DMS53 (cell line): ENCODE measurements at regions not wholly inside any gene's neighbourhood (a gene's known extent, or its start where the extent isn't known, plus 50 kb on each side); places are given as distances from the start of the nearest gene placed in this dataset.
A peak's percentile ranks its signal among the peaks of the same experiment; 100 is the strongest.

ENCODE experiments used
- DNase-seq: peaks from one replicate; lab custom pipeline; 2025; lab: John Stamatoyannopoulos, UW

GRCh38 chr7:25911738-25912607, 240.0 kb upstream of the NFE2L3 start:
- DNase-seq, result no peak

- no peak for DNase-seq
These were observed 238.3 kb upstream of the NFE2L3 start for GRCh38 chr7:25913598-25914224.

- DNase-seq, result no peak
These were observed 233.3 kb upstream of the NFE2L3 start for GRCh38 chr7:25918731-25919130.

- DNase-seq, result no peak
These were observed 229.7 kb upstream of the NFE2L3 start for GRCh38 chr7:25922296-25922695.

GRCh38 chr7:25923741-25924460, 228.1 kb upstream of the NFE2L3 start:
- no peak for DNase-seq

GRCh38 chr7:25926009-25926408, 226.0 kb upstream of the NFE2L3 start:
- DNase-seq, result peak; percentile 98

- peak; percentile 61 for DNase-seq
These were observed 225.5 kb upstream of the NFE2L3 start for GRCh38 chr7:25926451-25926850.

GRCh38 chr7:25926891-25927625, 224.9 kb upstream of the NFE2L3 start:
- peak; percentile 58 for DNase-seq

GRCh38 chr7:25927626-25927978, 224.4 kb upstream of the NFE2L3 start:
- no peak for DNase-seq

GRCh38 chr7:25928549-25929330, 223.3 kb upstream of the NFE2L3 start:
- no peak for DNase-seq

GRCh38 chr7:25929448-25929847, 222.6 kb upstream of the NFE2L3 start:
- no peak for DNase-seq

- no peak for DNase-seq
These were observed 221.4 kb upstream of the NFE2L3 start for GRCh38 chr7:25930492-25931048.

- no peak for DNase-seq
These were observed 220.8 kb upstream of the NFE2L3 start for GRCh38 chr7:25931156-25931555.

- no peak for DNase-seq
These were observed 218.1 kb upstream of the NFE2L3 start for GRCh38 chr7:25933921-25934320.

- DNase-seq, result peak; percentile 27
These were observed 211.7 kb upstream of the NFE2L3 start for GRCh38 chr7:25940086-25940906.

GRCh38 chr7:25944777-25945515, 207.1 kb upstream of the NFE2L3 start:
- DNase-seq, result no peak

GRCh38 chr7:25945608-25946007, 206.4 kb upstream of the NFE2L3 start:
- no peak for DNase-seq

GRCh38 chr7:25946181-25946580, 205.8 kb upstream of the NFE2L3 start:
- no peak for DNase-seq
